HepG2 (cell line): ENCODE measurements at regions not wholly inside any gene's neighbourhood (a gene's known extent, or its start where the extent isn't known, plus 50 kb on each side); places are given as distances from the start of the nearest gene placed in this dataset.
"Not testable (repeated sequence)": the region's sequence is repeated elsewhere in the genome, so short reads cannot be mapped to it uniquely, and the experiment has no call there.

Experiments used
- HCFC1 ChIP-seq: fragments of 150-350 bp; IDR thresholded peaks from 2 replicates; pipeline ENCODE4 v1.6.1; 2014; ENCODE audit warnings: low read depth, low read length
- HHEX ChIP-seq: IDR thresholded peaks from 2 replicates; pipeline ENCODE4 v1.6.1; 2016; ENCODE audit warnings: control low read depth
- HNF4G ChIP-seq, 2 experiments: sonication (generic) in 1 of 2; formaldehyde crosslinking in 1 of 2; IDR thresholded peaks; 2 replicates each; pipeline versions ENCODE4 v1.4.0 to v1.6.1; 2011 to 2020; ENCODE audit warnings: borderline replicate concordance in 2 of 2, low read depth in 2 of 2, mild to moderate bottlenecking in 2 of 2, low read length in 1 of 2, missing genetic modification reagents in 1 of 2, moderate library complexity in 1 of 2
- KDM3A ChIP-seq: IDR thresholded peaks from 2 replicates; pipeline ENCODE4 v1.6.1; 2018; ENCODE audit warnings: low read depth, missing compliant biosample characterization
- MED1 ChIP-seq: sonication (generic); formaldehyde crosslinking; IDR thresholded peaks from 2 replicates; pipeline ENCODE4 v1.4.0; 2020; ENCODE audit warnings: missing genetic modification reagents
- U2AF1 ChIP-seq: fragments of 200-400 bp; formaldehyde crosslinking; optimal IDR thresholded peaks from 2 replicates; pipeline ENCODE3; 2017; ENCODE audit warnings: mild to moderate bottlenecking, low read depth, low read length
- ZIK1 ChIP-seq: sonication (generic); formaldehyde crosslinking; IDR thresholded peaks from 2 replicates; pipeline ENCODE4 v1.5.0; 2020; ENCODE audit warnings: mild to moderate bottlenecking, low read depth, missing genetic modification reagents, borderline replicate concordance
- ZNF274 ChIP-seq: sonication (generic); formaldehyde crosslinking; IDR thresholded peaks from 2 replicates; pipeline ENCODE4 v1.5.1; 2020; ENCODE audit warnings: mild to moderate bottlenecking, missing genetic modification reagents
- ZNF30 ChIP-seq: sonication (generic); formaldehyde crosslinking; IDR thresholded peaks from 2 replicates; pipeline ENCODE4 v1.5.0; 2020; ENCODE audit warnings: mild to moderate bottlenecking, missing genetic modification reagents
- ZXDC ChIP-seq: sonication (generic); formaldehyde crosslinking; IDR thresholded peaks from 2 replicates; pipeline ENCODE4 v1.5.0; 2020; ENCODE audit warnings: mild to moderate bottlenecking, missing genetic modification reagents

- not testable (repeated sequence) for TF ChIP-seq KDM3A (CRISPR knock-in tag); ZNF274; HNF4G (IDR thresholded peaks at IDR 0.05; ENCODE audit: borderline replicate concordance, low read depth, low read length); HNF4G (CRISPR knock-in tag; IDR thresholded peaks at IDR 0.05; ENCODE audit: borderline replicate concordance, low read depth); HHEX (CRISPR knock-in tag); MED1 (CRISPR knock-in tag); U2AF1; ZIK1; ZNF30 (CRISPR knock-in tag); ZXDC (CRISPR knock-in tag); HCFC1
These were observed 689.8 kb upstream of the FSHR start for GRCh38 chr2:49844113-49844512.
